Transverse colon (tissue), 4 donors: ENCODE measurements at regions not wholly inside any gene's neighbourhood (a gene's known extent, or its start where the extent isn't known, plus 50 kb on each side); places are given as distances from the start of the nearest gene placed in this dataset.
A peak's percentile ranks its signal among the peaks of the same experiment; 100 is the strongest.
"Not testable (repeated sequence)": the region's sequence is repeated elsewhere in the genome, so short reads cannot be mapped to it uniquely, and the experiment has no call there.

ENCODE experiments used
- DNase-seq: peaks from one replicate; pipeline ENCODE4 v3.0.0-alpha.2; 2019
- H3K27ac ChIP-seq, 4 donors: fragments of 200-600 bp; sonication (generic); 2 replicates each; pipeline ENCODE4 v1.5.1; 2016 to 2018; ENCODE audit warnings: inconsistent platforms in 4 of 4
- H3K27me3 ChIP-seq: fragments of 200-600 bp; sonication (generic); 2 replicates; pipeline ENCODE4 v1.5.1; 2017; ENCODE audit warnings: inconsistent platforms
- H3K36me3 ChIP-seq, 4 donors: fragments of 200-600 bp; sonication (generic); 2 replicates each; pipeline ENCODE4 v1.5.1; 2017 to 2019; ENCODE audit warnings: inconsistent platforms in 4 of 4
- H3K4me1 ChIP-seq, 4 donors: fragments of 200-600 bp; sonication (generic); 2 replicates each; pipeline ENCODE4 v1.5.1; 2017 to 2020; ENCODE audit warnings: inconsistent platforms in 4 of 4
- H3K4me3 ChIP-seq, 4 donors: fragments of 200-600 bp; sonication (generic); 1 replicate in 1 of 4; 2 replicates in 3 of 4; pipeline versions ENCODE4 v1.5.1 to v1.6.1; 2017 to 2019; ENCODE audit warnings: inconsistent platforms in 4 of 4
- H3K9me3 ChIP-seq, 2 donors: fragments of 200-600 bp; sonication (generic); 2 replicates each; pipeline ENCODE4 v1.5.1; 2017 to 2019; ENCODE audit warnings: inconsistent platforms in 2 of 2
- WGBS, 2 donors: methylation state at CpG; one replicate each; pipeline ENCODE4 v1.1.5; 2018; ENCODE audit warnings: low coverage in 1 of 2; 5-methylcytosine and 5-hydroxymethylcytosine counted together
- in situ Hi-C, 4 donors: fragments of 200-750 bp; cut with MboI; loops; one replicate each; pipeline versions ENCODE4 v1.15.0 to v1.15.1; 2017; ENCODE audit warnings: low sequenced_read_pairs in 3 of 4, low pct_ligation_motif_present in 1 of 4, low pct_unique_long_range_greater_than_20kb in 1 of 4
- intact Hi-C: fragments of 100-400 bp; cut with DNase I; formaldehyde crosslinking; loops from one replicate; pipeline ENCODE4 v1.15.1; 2023; ENCODE audit warnings: low total_unique reads

GRCh38 chr7:73244782-73245311 lies 63.8 kb downstream of the NSUN5 start:
- intact Hi-C loops, H3K4me3 ChIP-seq, H3K4me1 ChIP-seq, in situ Hi-C loops, DNase-seq, H3K9me3 ChIP-seq, H3K36me3 ChIP-seq, H3K27me3 ChIP-seq, H3K27ac ChIP-seq: not testable (repeated sequence)
- WGBS, 2 donors, result 60% methylated on average over 12 of the region's 16 CpGs; no CpG with 5 or more reads in 1 of the 2 donors

GRCh38 chr7:73234994-73235717 lies 73.5 kb downstream of the NSUN5 start:
- in situ Hi-C loops, intact Hi-C loops, H3K36me3 ChIP-seq, H3K9me3 ChIP-seq, H3K4me1 ChIP-seq, H3K27me3 ChIP-seq: not testable (repeated sequence)
- DNase-seq, result peak; percentile 96
- H3K4me3 ChIP-seq, result peak overlapping the region in 2 of 4 donors; percentile 29 to 44
- H3K27ac ChIP-seq, result peak overlapping the region in 2 of 4 donors; percentile 59 to 63
- WGBS, 2 donors, result no CpG with 5 or more reads among the region's 72 CpGs

- H3K4me3 ChIP-seq, H3K27ac ChIP-seq, DNase-seq, intact Hi-C loops, in situ Hi-C loops, H3K4me1 ChIP-seq, H3K27me3 ChIP-seq, H3K9me3 ChIP-seq, H3K36me3 ChIP-seq: not testable (repeated sequence)
- WGBS, 2 donors, result 84% methylated on average over 15 of the region's 15 CpGs; no CpG with 5 or more reads in 1 of the 2 donors
Observed at GRCh38 chr7:73225745-73226144, 82.9 kb downstream of the NSUN5 start.

GRCh38 chr7:73221724-73222123 lies 86.9 kb downstream of the NSUN5 start:
- H3K4me1 ChIP-seq, intact Hi-C loops, DNase-seq, H3K36me3 ChIP-seq, H3K9me3 ChIP-seq, H3K27me3 ChIP-seq, H3K4me3 ChIP-seq, H3K27ac ChIP-seq, in situ Hi-C loops: not testable (repeated sequence)
- WGBS, 2 donors, result no CpG with 5 or more reads among the region's 6 CpGs

- H3K36me3 ChIP-seq, in situ Hi-C loops, intact Hi-C loops, H3K9me3 ChIP-seq, H3K4me1 ChIP-seq, H3K27ac ChIP-seq, H3K4me3 ChIP-seq, H3K27me3 ChIP-seq, DNase-seq: not testable (repeated sequence)
- WGBS, 2 donors, result no CpG with 5 or more reads among the region's 6 CpGs
Observed at GRCh38 chr7:73220766-73221370, 87.8 kb downstream of the NSUN5 start.

- WGBS, 2 donors, result no CpG with 5 or more reads among the region's 15 CpGs
- H3K9me3 ChIP-seq, DNase-seq, H3K4me3 ChIP-seq, in situ Hi-C loops, intact Hi-C loops, H3K27ac ChIP-seq, H3K36me3 ChIP-seq, H3K4me1 ChIP-seq, H3K27me3 ChIP-seq: not testable (repeated sequence)
Observed at GRCh38 chr7:73220357-73220756, 88.3 kb downstream of the NSUN5 start.

- WGBS, 2 donors, result no CpG with 5 or more reads among the region's 2 CpGs
- DNase-seq, H3K9me3 ChIP-seq, H3K27ac ChIP-seq, H3K4me1 ChIP-seq, H3K36me3 ChIP-seq, H3K4me3 ChIP-seq, in situ Hi-C loops, H3K27me3 ChIP-seq, intact Hi-C loops: not testable (repeated sequence)
Observed at GRCh38 chr7:73218802-73219201, 89.8 kb downstream of the NSUN5 start.

GRCh38 chr7:73216046-73216675 lies 92.5 kb downstream of the NSUN5 start:
- H3K27ac ChIP-seq, H3K9me3 ChIP-seq, H3K36me3 ChIP-seq, intact Hi-C loops, H3K4me3 ChIP-seq, DNase-seq, H3K27me3 ChIP-seq, in situ Hi-C loops, H3K4me1 ChIP-seq: not testable (repeated sequence)
- 83 to 85% methylated on average over 1 to 5 of the region's 10 CpGs for WGBS, 2 donors

- DNase-seq, H3K27me3 ChIP-seq, H3K4me3 ChIP-seq, H3K27ac ChIP-seq, intact Hi-C loops, H3K4me1 ChIP-seq, H3K36me3 ChIP-seq, H3K9me3 ChIP-seq, in situ Hi-C loops: not testable (repeated sequence)
- no CpG with 5 or more reads among the region's 7 CpGs for WGBS, 2 donors
Observed at GRCh38 chr7:73215232-73215631, 93.4 kb downstream of the NSUN5 start.

- in situ Hi-C loops, intact Hi-C loops, H3K4me3 ChIP-seq, H3K27me3 ChIP-seq, H3K27ac ChIP-seq, H3K9me3 ChIP-seq, H3K36me3 ChIP-seq, H3K4me1 ChIP-seq: not testable (repeated sequence)
- 75 to 100% methylated on average over 1 to 4 of the region's 4 CpGs for WGBS, 2 donors
- DNase-seq, result peak; percentile 9
Observed at GRCh38 chr7:73214471-73214870, 94.2 kb downstream of the NSUN5 start.
